H1 (cell line): ENCODE measurements at regions not wholly inside any gene's neighbourhood (a gene's known extent, or its start where the extent isn't known, plus 50 kb on each side); places are given as distances from the start of the nearest gene placed in this dataset.

ENCODE experiments used
- CTCF ChIP-seq, 3 experiments: IDR thresholded peaks; 1 replicate in 2 of 3; 2 replicates in 1 of 3; pipeline versions ENCODE4 v1.5.1 to v1.6.1; 2011; ENCODE audit warnings: low read length in 3 of 3, mild to moderate bottlenecking in 3 of 3, inconsistent platforms in 2 of 3, low read depth in 1 of 3, moderate library complexity in 1 of 3; ENCODE audit not compliant: insufficient read depth in 1 of 3; ENCODE audit errors: control extremely low read depth in 1 of 3
- JUND ChIP-seq: IDR thresholded peaks from 2 replicates; pipeline ENCODE4 v1.6.1; 2011; ENCODE audit warnings: mild to moderate bottlenecking, improper control_type of control experiment, low read length
- SP1 ChIP-seq: IDR thresholded peaks from 2 replicates; pipeline ENCODE4 v1.6.1; 2011; ENCODE audit warnings: low read depth, low read length

- TF ChIP-seq JUND (no peak), SP1 (no peak), CTCF (IDR thresholded peaks at IDR 0.05; ENCODE audit: control extremely low read depth in 1 of 3, insufficient read depth in 1 of 3, low read depth in 1 of 3, low read length in 3 of 3) (no peak)
These were observed 157.6 kb upstream of the PKN2 start for GRCh38 chr1:88526456-88526855.
